GM20000 (cell line): ENCODE measurements at regions not wholly inside any gene's neighbourhood (a gene's known extent, or its start where the extent isn't known, plus 50 kb on each side); places are given as distances from the start of the nearest gene placed in this dataset.

ENCODE experiments used
- DNase-seq: peaks from one replicate; pipeline ENCODE4 v3.0.0; 2012; ENCODE audit warnings: low spot score
- TF ChIP-seq, protein P1 (sequence below): IDR thresholded peaks from 2 replicates; pipeline ENCODE4 v1.5.1; 2012; ENCODE audit warnings: mild to moderate bottlenecking, control low read depth; ENCODE audit errors: extremely low read depth, missing control alignments

DNA sequence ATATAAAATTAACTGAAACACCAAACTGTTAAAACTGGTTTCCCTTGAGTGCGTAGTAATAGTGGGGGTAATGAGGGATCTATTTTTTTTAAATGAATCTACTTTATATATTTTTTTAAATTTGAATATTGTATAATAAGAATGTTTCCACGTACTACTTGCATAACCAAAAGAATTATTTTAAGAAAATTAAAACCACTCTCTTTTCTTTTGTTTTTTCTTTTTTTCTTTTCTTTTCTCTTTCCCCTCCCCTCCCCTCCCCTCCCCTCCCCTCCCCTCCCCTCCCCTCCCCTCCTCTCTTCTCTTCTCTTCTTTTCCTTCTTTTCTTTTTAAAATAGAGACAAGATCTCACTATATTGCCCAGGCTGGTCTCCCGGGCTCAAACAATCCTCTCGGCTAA, 166.9 kb upstream of the MID1 start:
- DNase-seq: no peak
- TF ChIP-seq, protein P1, sequence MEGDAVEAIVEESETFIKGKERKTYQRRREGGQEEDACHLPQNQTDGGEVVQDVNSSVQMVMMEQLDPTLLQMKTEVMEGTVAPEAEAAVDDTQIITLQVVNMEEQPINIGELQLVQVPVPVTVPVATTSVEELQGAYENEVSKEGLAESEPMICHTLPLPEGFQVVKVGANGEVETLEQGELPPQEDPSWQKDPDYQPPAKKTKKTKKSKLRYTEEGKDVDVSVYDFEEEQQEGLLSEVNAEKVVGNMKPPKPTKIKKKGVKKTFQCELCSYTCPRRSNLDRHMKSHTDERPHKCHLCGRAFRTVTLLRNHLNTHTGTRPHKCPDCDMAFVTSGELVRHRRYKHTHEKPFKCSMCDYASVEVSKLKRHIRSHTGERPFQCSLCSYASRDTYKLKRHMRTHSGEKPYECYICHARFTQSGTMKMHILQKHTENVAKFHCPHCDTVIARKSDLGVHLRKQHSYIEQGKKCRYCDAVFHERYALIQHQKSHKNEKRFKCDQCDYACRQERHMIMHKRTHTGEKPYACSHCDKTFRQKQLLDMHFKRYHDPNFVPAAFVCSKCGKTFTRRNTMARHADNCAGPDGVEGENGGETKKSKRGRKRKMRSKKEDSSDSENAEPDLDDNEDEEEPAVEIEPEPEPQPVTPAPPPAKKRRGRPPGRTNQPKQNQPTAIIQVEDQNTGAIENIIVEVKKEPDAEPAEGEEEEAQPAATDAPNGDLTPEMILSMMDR: no peak

DNA sequence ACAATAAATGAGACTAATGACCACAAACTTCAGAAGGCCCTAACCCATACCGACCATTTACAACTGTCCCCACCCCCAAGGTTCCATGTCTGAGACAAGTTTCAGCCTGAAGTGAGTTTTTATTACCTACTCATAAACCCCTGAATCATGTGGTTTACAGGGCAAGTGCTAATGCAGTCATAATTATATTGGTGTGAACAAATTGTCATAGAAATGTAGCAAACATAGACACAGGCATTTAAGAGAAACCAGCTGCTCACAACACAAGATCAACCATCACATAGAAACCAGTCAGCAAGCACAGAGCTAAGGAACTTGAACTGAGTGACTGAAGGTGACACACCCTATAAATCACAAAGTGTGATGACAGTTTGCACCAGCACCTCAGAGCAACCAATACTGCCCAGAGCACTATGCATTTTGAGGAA, 173.8 kb upstream of the MID1 start:
- TF ChIP-seq, protein P1: no peak
- DNase-seq: no peak

DNA sequence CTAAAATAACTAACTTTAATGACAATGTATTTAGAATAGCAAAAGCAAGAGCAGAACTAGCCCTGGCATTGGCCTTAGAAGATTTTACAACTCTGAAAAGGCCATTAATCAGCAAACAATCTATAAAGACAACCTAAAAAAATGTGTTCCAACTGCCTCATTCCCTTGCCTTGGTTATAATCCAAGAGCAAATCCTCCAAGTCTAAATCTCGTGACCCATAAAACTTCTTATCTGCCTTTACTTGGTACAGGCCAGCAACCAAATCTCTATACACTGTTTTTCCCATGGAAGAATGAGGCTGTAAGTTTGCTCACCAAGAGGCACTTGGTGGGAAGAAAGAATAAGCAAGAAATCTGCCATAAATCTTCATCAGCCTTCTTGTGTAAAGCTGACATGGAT, 175.3 kb upstream of the MID1 start:
- TF ChIP-seq, protein P1: no peak

DNA sequence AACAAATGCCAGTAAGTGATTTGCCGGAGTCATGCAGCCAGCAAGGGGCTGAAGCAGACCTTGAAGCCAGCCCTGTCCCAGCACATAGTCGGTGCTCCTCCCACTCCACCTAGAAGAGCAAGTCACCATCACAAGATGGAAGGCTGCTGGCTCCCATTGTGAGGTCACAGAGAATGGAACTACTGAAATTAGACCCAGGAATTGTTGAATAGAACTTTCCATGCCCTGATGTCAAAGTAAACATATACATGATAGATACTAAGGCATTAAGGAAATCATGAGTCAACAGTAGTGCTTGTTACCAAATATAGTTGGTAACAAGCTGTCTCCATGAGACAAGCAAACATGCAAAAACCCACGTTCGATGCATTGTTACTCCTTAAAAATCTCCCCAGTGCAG, 177.1 kb upstream of the MID1 start:
- TF ChIP-seq, protein P1: no peak
- DNase-seq: no peak

More for the DNA sequence above, 175.3 kb upstream of the MID1 start:
- DNase-seq: no peak

DNA sequence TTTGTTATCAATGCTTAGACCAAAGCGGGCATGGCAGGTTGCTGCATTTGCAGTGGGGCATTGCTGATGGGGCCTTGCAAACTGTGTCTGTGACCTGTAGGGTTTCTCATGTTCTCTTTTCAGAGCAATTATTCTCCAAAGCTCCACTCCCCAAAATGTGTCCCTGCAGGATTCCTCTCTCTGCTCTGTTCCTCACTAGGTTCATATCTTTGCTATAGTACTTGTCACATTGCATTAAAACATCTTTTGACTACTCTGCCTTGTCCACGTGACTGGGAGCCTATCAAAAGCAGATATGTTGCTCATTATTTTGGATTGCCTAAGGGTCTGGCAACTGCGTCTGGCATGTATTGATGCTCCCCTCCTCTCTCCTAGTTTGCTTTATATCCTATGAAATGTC, 177.7 kb upstream of the MID1 start:
- TF ChIP-seq, protein P1: no peak

GRCh38 chrX:10800796-10801195, 180.4 kb upstream of the MID1 start:
- no peak for DNase-seq
- TF ChIP-seq, protein P1: no peak

More for the DNA sequence above, 177.7 kb upstream of the MID1 start:
- DNase-seq: no peak

- TF ChIP-seq, protein P1: no peak
- DNase-seq: no peak
These were observed 190.7 kb upstream of the MID1 start for GRCh38 chrX:10811111-10811510.

- TF ChIP-seq, protein P1: no peak
- DNase-seq: no peak
These were observed 193.4 kb upstream of the MID1 start for GRCh38 chrX:10813761-10814160.
